DMS114 treated with DMSO at 0.1 percent for 48 hours (cell line): ENCODE measurements at regions not wholly inside any gene's neighbourhood (a gene's known extent, or its start where the extent isn't known, plus 50 kb on each side); places are given as distances from the start of the nearest gene placed in this dataset.
"Not testable (repeated sequence)": the region's sequence is repeated elsewhere in the genome, so short reads cannot be mapped to it uniquely, and the experiment has no call there.

Experiments
- DNase-seq: peaks from one replicate; lab custom pipeline; 2025; ENCODE audit not compliant: unreplicated experiment; lab: John Stamatoyannopoulos, UW

DNA sequence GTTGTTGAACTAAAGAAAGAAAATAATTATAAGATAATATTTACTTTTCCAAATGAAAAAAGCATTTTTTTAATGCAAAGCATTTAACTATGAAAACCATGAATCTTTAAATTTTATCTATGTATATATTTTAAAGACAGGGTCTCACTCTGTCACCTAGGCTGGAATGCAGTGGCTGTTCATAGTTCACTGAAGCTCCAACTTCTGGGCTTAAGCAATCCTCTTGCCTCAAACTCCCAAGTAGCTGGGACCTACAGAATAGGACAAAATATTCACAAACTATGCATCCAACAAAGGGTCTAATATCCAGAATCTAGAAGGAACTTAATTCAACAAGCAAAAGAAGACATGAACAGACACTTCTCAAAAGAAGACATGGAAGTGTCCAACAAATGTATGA, 55.9 kb upstream of the ALB start:
- DNase-seq, result no peak

DNA sequence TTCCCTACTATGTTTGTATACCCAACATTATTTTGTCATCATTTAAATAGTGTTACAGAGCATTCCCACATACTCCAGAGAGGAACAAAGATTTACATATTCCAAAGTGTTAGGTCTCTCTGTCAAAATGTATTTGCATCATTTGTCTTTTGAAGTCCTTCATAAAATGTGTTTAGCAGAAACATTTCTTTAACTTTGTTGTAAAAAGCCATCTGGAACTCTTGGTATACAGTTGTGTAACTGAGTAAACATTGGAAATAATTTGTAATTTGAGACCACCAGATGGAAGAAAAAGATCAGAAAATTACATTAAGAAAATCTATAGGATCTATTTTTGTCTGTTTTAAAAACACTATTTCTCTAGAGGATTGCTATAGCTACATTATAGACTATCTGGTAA, 56.6 kb upstream of the ALB start:
- no peak for DNase-seq

DNA sequence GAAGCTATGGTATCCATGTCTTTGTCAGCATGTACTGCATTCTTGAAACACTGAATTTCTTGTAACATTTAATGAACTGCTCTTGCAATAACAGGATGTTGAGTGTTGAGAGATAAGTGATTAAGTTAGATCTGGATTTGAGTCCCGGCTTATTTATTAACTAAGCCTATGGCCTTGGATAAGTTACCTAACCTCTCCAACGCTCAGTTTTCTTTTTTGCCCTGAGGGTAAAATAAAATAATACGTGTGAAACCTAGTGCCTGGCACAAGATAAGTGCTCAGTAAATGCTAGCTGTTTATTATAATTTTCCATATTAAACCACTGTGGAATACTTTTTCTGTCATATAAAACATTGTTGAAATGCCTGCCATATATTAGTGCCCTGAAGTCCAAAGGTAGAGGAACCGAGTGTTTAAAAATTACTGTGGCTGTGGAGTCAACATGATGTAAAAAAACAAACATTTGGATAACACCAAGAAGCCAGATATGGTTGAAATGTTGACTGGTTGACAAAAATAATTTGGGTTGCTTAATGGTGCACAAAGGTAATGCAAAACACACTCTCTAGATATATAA, 58.6 kb upstream of the ALB start:
- no peak for DNase-seq

DNA sequence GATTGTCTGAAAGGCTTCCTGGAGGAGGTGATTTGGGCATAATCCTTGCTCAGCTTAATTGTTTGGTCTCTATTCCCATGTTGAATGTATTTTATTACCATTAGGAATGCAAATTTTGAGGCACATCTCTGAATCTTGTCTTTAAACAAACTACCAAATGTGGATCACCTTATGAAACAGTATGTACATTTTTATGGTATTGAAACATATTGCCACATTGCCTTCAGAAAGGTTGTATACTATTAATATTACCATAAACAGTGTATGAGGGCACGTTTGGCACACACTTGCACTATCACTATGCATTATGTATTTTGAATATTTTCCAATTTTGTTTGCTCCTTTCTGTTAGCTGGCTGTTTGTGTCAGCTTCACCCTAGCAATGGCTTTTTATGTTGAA, 60.0 kb upstream of the ALB start:
- no peak for DNase-seq

GRCh38 chr4:73343432-73343831, 60.7 kb upstream of the ALB start:
- DNase-seq, result no peak

DNA sequence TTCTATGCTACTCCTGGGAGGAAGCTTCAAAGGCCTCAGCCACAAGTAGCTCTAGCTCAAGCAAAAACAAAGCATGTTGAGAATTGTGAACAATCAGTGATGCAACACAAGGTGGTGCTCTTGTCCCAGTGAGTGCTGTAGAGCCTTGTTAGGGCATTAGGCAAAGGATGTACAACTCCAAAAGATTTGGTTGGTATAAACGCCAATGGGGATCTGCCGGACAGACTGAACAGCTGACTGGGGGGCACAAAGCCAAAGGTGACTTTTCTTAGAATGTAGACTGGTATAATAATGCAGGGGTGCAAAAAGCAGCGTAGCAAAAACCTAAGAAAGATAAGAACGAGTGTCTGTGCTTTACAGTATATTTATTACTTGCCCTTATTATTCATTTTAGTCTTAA, 62.6 kb upstream of the ALB start:
- DNase-seq, result peak; percentile 7

DNA sequence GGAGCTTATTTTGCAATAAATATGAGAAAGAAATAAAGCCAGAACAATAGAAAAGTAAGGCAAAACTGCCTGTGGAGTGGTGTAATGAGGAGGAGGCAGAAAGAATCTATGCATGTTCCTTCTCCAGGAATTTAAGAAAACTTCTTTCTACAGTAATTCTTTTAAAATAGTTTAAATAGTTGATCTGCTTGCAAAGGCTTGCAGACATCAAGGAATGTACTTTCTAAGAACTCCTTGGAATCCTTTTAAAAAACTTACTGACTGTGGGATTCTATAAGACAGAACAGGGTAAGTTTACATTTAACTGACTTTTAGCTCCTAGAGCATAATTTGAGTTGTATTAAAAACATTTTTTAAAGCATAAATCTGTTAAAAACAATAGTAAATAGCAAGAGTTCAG, 63.2 kb upstream of the ALB start:
- no peak for DNase-seq

- no peak for DNase-seq
These were observed 68.4 kb upstream of the ALB start for GRCh38 chr4:73335679-73336078.

GRCh38 chr4:73332012-73332411, 72.1 kb upstream of the ALB start:
- DNase-seq, result not testable (repeated sequence)

GRCh38 chr4:73329300-73329699, 70.7 kb upstream of the ANKRD17 start:
- DNase-seq, result no peak

- DNase-seq, result not testable (repeated sequence)
These were observed 67.2 kb upstream of the ANKRD17 start for GRCh38 chr4:73325776-73326175.

- DNase-seq, result no peak
These were observed 58.5 kb upstream of the ANKRD17 start for GRCh38 chr4:73317092-73317491.

DNA sequence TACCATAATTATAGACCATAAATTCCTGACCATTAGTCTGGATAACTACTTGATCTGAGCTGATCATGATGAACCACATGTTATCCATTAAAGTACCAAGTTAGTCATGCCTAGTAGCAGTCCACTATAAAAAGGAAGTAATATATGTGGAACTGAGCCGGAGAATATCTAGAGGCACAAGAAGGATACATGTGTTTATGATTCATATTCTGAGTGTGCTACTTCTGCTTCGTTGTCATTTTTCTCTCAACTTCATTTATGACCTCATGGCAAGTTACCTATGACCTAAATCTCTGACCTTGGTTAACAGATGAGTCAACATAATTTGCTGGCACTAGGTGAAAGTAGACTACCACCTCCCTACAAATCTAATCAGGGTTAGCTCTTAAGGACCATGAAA, 56.5 kb upstream of the ANKRD17 start:
- DNase-seq, result no peak

DNA sequence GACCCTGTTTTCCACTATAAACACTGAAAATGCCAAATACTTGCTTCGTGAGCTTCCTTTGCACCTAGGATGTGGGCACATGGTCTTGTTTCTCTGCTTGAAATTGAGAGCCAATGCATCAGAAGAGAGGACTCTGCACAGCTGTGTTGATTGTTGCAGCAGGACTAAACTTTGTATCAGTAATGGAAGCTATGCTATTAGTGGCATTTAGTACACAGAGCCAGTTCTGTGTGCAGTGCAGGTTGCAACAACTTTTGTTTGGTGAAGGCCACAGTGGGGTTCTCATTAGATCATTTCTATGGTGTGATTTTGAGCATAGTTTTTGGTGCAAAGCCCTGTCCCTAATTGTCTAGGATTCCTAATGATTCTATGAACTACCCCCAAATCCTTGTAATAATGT, 54.4 kb upstream of the ANKRD17 start:
- DNase-seq, result no peak

- DNase-seq, result peak; percentile 4
These were observed 52.8 kb upstream of the ANKRD17 start for GRCh38 chr4:73311428-73311827.

- no peak for DNase-seq
These were observed 50.6 kb upstream of the ANKRD17 start for GRCh38 chr4:73309211-73309610.
